ENCODE measurements at regions not wholly inside any gene's neighbourhood (a gene's known extent, or its start where the extent isn't known, plus 50 kb on each side); places are given as distances from the start of the nearest gene placed in this dataset.

DNA sequence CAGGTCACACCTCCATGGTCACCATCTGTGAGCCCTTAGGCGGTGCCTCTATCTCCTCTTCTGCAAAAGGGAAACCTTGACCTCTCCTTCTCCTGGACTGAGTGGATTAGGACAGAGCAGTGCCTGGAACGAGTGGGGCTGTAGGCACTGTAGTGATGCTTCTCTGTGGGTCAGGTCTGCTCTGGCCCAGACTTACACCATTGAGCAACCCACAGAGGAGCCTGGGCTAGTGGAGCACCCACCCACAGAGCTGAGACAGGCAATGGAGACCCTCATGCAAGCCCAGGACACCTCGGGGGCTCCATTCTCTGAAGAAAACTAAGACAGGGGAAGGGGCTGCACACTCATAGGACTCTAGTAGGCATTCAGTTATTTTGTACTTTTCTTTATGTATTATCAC lies 400.6 kb downstream of the GADD45G start:
- Histone ChIP-seq H4K20me1 (ENCODE audit: insufficient read depth) (no peaks in the 10 kb centered on the region; the same call in 1 of the 2 replicates), H3K4me1 (ENCODE audit: control insufficient read depth in 1 of 2, insufficient read depth in 2 of 2, low read length in 2 of 2) (peaks cover 0 to 1% of the 10 kb centered on the region in 2 experiments; a peak in 2 of 4 replicates), H3K27ac (ENCODE audit: low read depth, low read length) (no peak overlapping the region), H3K27me3 (ENCODE audit: insufficient read depth, low read length) (peaks cover 52% of the 10 kb centered on the region), H3K79me2 (ENCODE audit: insufficient read depth, low read length) (no peaks in the 10 kb centered on the region), H3K36me3 (ENCODE audit: control insufficient read depth in 1 of 2, insufficient read depth in 2 of 2, low read length in 2 of 2) (no peaks in the 10 kb centered on the region), H3K9me2 (ENCODE audit: insufficient read depth) (no peaks in the 10 kb centered on the region), H3K4me2 (ENCODE audit: low read length) (no peak overlapping the region), H3K9ac (ENCODE audit: low read length) (no peak overlapping the region), H3K4me3 (replicated peaks in 1 of 2; ENCODE audit: low read depth in 1 of 2, low read length in 2 of 2) (no peak overlapping the region), H2AFZ (ENCODE audit: low read depth, low read length, poor library complexity, severe bottlenecking) (no peak overlapping the region), H3K9me3 (ENCODE audit: control insufficient read depth in 1 of 2, insufficient read depth in 1 of 2, low read depth in 1 of 2, low read length in 2 of 2) (no peaks in the 10 kb centered on the region)
- no TSS peak for BruUV-seq (replicated peaks)
- DNase-seq (ENCODE audit: low read depth, low spot score) (no peak), ATAC-seq (no peak)
- ChIA-PET RAD21 (ENCODE audit: low non-redundant PET in 1 of 2, low total read pairs in 2 of 2, uncharacterized antibody in 2 of 2, unreplicated experiment in 2 of 2) (no interaction called here), CTCF (no interaction called here), POLR2A (no interaction called here)
- TF ChIP-seq ZFX (IDR thresholded peaks at IDR 0.05) (no peak), RAD21 (IDR thresholded peaks at IDR 0.05; ENCODE audit: low read depth) (no peak), ZNF274 (IDR thresholded peaks at IDR 0.05; ENCODE audit: low read depth, low read length) (no peak), TCF7L2 (IDR thresholded peaks at IDR 0.05; ENCODE audit: borderline replicate concordance, extremely low read depth, insufficient read depth, insufficient read length) (no peak), YY1 (IDR thresholded peaks at IDR 0.05; ENCODE audit: extremely low read depth, insufficient replicate concordance, low read depth, low read length) (no peak), CBX3 (IDR thresholded peaks at IDR 0.05; ENCODE audit: low read depth) (no peak), EGR1 (IDR thresholded peaks at IDR 0.05; ENCODE audit: low read depth) (no peak), REST (IDR thresholded peaks at IDR 0.05; ENCODE audit: low read depth) (no peak), JUND (IDR thresholded peaks at IDR 0.05) (no peak), MAX (IDR thresholded peaks at IDR 0.05) (no peak), SRF (IDR thresholded peaks at IDR 0.05; ENCODE audit: low read depth) (no peak), FOSL1 (IDR thresholded peaks at IDR 0.05; ENCODE audit: low read depth) (no peak), EZH2phosphoT487 (IDR thresholded peaks at IDR 0.05; ENCODE audit: borderline replicate concordance) (no peak)
- TF ChIP-seq, protein P1, sequence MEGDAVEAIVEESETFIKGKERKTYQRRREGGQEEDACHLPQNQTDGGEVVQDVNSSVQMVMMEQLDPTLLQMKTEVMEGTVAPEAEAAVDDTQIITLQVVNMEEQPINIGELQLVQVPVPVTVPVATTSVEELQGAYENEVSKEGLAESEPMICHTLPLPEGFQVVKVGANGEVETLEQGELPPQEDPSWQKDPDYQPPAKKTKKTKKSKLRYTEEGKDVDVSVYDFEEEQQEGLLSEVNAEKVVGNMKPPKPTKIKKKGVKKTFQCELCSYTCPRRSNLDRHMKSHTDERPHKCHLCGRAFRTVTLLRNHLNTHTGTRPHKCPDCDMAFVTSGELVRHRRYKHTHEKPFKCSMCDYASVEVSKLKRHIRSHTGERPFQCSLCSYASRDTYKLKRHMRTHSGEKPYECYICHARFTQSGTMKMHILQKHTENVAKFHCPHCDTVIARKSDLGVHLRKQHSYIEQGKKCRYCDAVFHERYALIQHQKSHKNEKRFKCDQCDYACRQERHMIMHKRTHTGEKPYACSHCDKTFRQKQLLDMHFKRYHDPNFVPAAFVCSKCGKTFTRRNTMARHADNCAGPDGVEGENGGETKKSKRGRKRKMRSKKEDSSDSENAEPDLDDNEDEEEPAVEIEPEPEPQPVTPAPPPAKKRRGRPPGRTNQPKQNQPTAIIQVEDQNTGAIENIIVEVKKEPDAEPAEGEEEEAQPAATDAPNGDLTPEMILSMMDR (IDR thresholded peaks at IDR 0.05 in 2 of 3, conservative IDR thresholded peaks at IDR 0.05 in 1 of 3; ENCODE audit: borderline replicate concordance in 1 of 3, insufficient read depth in 1 of 3, low read depth in 2 of 3, low read length in 2 of 3) = no peak
- intact Hi-C loops (cut with micrococcal nuclease) = no loop called here
